ENCODE measurements at regions not wholly inside any gene's neighbourhood (a gene's known extent, or its start where the extent isn't known, plus 50 kb on each side); places are given as distances from the start of the nearest gene placed in this dataset.

- in situ Hi-C loops (cut with MboI; ENCODE audit: low sequenced_read_pairs) = no loop called here
These were observed 394.8 kb downstream of the PTPRC start for GRCh38 chr1:199033661-199034060.

GRCh38 chr1:199038156-199038555 is 399.3 kb downstream of the PTPRC start:
- in situ Hi-C loops (cut with MboI; ENCODE audit: low sequenced_read_pairs) = no loop called here

GRCh38 chr1:199040076-199040905 is 401.5 kb downstream of the PTPRC start:
- in situ Hi-C loops (cut with MboI; ENCODE audit: low sequenced_read_pairs) = no loop called here

GRCh38 chr1:199041173-199041914 is 402.5 kb downstream of the PTPRC start:
- in situ Hi-C loops (cut with MboI; ENCODE audit: low sequenced_read_pairs) = no loop called here

- in situ Hi-C loops (cut with MboI; ENCODE audit: low sequenced_read_pairs) = no loop called here
These were observed 403.4 kb downstream of the PTPRC start for GRCh38 chr1:199042193-199042592.

GRCh38 chr1:199044191-199044590 is 405.4 kb downstream of the PTPRC start:
- in situ Hi-C loops (cut with MboI; ENCODE audit: low sequenced_read_pairs) = no loop called here

GRCh38 chr1:199046618-199047017 is 407.8 kb downstream of the PTPRC start:
- in situ Hi-C loops (cut with MboI; ENCODE audit: low sequenced_read_pairs) = no loop called here

- in situ Hi-C loops (cut with MboI; ENCODE audit: low sequenced_read_pairs) = no loop called here
These were observed 415.9 kb downstream of the PTPRC start for GRCh38 chr1:199054694-199055093.

- in situ Hi-C loops (cut with MboI; ENCODE audit: low sequenced_read_pairs) = no loop called here
These were observed 418.5 kb downstream of the PTPRC start for GRCh38 chr1:199057322-199057721.

GRCh38 chr1:199058281-199058680 is 419.4 kb downstream of the PTPRC start:
- in situ Hi-C loops (cut with MboI; ENCODE audit: low sequenced_read_pairs) = no loop called here

GRCh38 chr1:199064971-199065370 is 426.1 kb downstream of the PTPRC start:
- in situ Hi-C loops (cut with MboI; ENCODE audit: low sequenced_read_pairs) = no loop called here

GRCh38 chr1:199067483-199067882 is 428.6 kb downstream of the PTPRC start:
- in situ Hi-C loops (cut with MboI; ENCODE audit: low sequenced_read_pairs) = no loop called here

- in situ Hi-C loops (cut with MboI; ENCODE audit: low sequenced_read_pairs) = no loop called here
These were observed 432.2 kb downstream of the PTPRC start for GRCh38 chr1:199071080-199071479.

GRCh38 chr1:199073166-199073565 is 434.3 kb downstream of the PTPRC start:
- in situ Hi-C loops (cut with MboI; ENCODE audit: low sequenced_read_pairs) = no loop called here

GRCh38 chr1:199075792-199076191 is 437.0 kb downstream of the PTPRC start:
- in situ Hi-C loops (cut with MboI; ENCODE audit: low sequenced_read_pairs) = no loop called here

- in situ Hi-C loops (cut with MboI; ENCODE audit: low sequenced_read_pairs) = no loop called here
These were observed 441.2 kb downstream of the PTPRC start for GRCh38 chr1:199079994-199080393.

- in situ Hi-C loops (cut with MboI; ENCODE audit: low sequenced_read_pairs) = no loop called here
These were observed 442.9 kb downstream of the PTPRC start for GRCh38 chr1:199081739-199082138.

- in situ Hi-C loops (cut with MboI; ENCODE audit: low sequenced_read_pairs) = no loop called here
These were observed 444.0 kb downstream of the PTPRC start for GRCh38 chr1:199082778-199083389.

- in situ Hi-C loops (cut with MboI; ENCODE audit: low sequenced_read_pairs) = no loop called here
These were observed 444.8 kb downstream of the PTPRC start for GRCh38 chr1:199083680-199084079.

GRCh38 chr1:199084293-199084692 is 445.5 kb downstream of the PTPRC start:
- in situ Hi-C loops (cut with MboI; ENCODE audit: low sequenced_read_pairs) = no loop called here

GRCh38 chr1:199085903-199086302 is 447.1 kb downstream of the PTPRC start:
- in situ Hi-C loops (cut with MboI; ENCODE audit: low sequenced_read_pairs) = no loop called here

- in situ Hi-C loops (cut with MboI; ENCODE audit: low sequenced_read_pairs) = no loop called here
These were observed 448.3 kb downstream of the PTPRC start for GRCh38 chr1:199087144-199087543.
